Left ventricle myocardium inferior (tissue), 1 donor: ENCODE measurements at regions not wholly inside any gene's neighbourhood (a gene's known extent, or its start where the extent isn't known, plus 50 kb on each side); places are given as distances from the start of the nearest gene placed in this dataset.

Experiments used
- DNase-seq: peaks from one replicate; pipeline ENCODE4 v3.0.0-alpha.2; 2020
- H3K27ac ChIP-seq: fragments of 200-600 bp; replicated peaks from 2 replicates; pipeline ENCODE4 v1.8.0; 2021
- H3K27me3 ChIP-seq: fragments of 200-600 bp; 2 replicates; pipeline ENCODE4 v1.8.0; 2021; ENCODE audit warnings: low read depth
- H3K36me3 ChIP-seq: fragments of 200-600 bp; 2 replicates; pipeline ENCODE4 v1.8.0; 2021
- H3K4me1 ChIP-seq: fragments of 200-600 bp; 2 replicates; pipeline ENCODE4 v1.8.0; 2021
- H3K4me3 ChIP-seq: fragments of 200-600 bp; 2 replicates; pipeline ENCODE4 v1.8.0; 2021; ENCODE audit warnings: mild to moderate bottlenecking, moderate library complexity
- H3K9me3 ChIP-seq: fragments of 200-600 bp; replicated peaks from 2 replicates; pipeline ENCODE4 v1.8.0; 2021
- intact Hi-C: fragments of 100-400 bp; cut with micrococcal nuclease; formaldehyde crosslinking; loops from one replicate; pipeline ENCODE4 v1.11.0; 2022
- TF ChIP-seq, protein P1 (sequence below): fragments of 200-600 bp; IDR thresholded peaks from 2 replicates; pipeline ENCODE4 v1.8.0; 2021; ENCODE audit warnings: antibody characterized with exemption, mild to moderate bottlenecking, borderline replicate concordance
- donor health status: DM: no; HTN: yes; CAD: no; lungs with severe emphysema.

DNA sequence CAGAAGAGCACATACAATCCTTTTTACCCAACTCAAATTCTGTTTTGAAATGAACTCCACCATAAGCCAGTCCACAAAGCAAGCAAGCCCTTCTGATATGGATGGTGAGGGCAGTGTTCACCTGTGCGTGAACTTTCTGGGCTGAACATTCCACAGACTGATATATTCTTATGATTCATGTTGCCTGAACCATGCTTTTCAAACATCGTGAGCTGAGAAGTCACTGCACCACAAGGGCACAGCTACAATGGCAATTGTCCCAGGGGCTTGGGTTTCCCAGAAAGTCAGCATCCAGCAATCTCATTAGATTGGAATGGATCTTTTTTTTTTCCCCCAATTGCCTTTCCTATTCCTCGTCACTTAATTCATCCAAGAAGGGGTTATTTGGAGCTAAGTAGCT, 86.9 kb upstream of the ZNF438 start:
- no peak overlapping the region for H3K4me3 ChIP-seq
- H3K27me3 ChIP-seq: no peaks in the 10 kb centered on the region
- H3K9me3 ChIP-seq: no peaks in the 10 kb centered on the region
- no peak overlapping the region for H3K27ac ChIP-seq
- TF ChIP-seq, protein P1, sequence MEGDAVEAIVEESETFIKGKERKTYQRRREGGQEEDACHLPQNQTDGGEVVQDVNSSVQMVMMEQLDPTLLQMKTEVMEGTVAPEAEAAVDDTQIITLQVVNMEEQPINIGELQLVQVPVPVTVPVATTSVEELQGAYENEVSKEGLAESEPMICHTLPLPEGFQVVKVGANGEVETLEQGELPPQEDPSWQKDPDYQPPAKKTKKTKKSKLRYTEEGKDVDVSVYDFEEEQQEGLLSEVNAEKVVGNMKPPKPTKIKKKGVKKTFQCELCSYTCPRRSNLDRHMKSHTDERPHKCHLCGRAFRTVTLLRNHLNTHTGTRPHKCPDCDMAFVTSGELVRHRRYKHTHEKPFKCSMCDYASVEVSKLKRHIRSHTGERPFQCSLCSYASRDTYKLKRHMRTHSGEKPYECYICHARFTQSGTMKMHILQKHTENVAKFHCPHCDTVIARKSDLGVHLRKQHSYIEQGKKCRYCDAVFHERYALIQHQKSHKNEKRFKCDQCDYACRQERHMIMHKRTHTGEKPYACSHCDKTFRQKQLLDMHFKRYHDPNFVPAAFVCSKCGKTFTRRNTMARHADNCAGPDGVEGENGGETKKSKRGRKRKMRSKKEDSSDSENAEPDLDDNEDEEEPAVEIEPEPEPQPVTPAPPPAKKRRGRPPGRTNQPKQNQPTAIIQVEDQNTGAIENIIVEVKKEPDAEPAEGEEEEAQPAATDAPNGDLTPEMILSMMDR: no peak
- no peaks in the 10 kb centered on the region for H3K36me3 ChIP-seq
- DNase-seq: no peak
- intact Hi-C loops: no loop called here
- peaks cover 11% of the 10 kb centered on the region for H3K4me1 ChIP-seq

DNA sequence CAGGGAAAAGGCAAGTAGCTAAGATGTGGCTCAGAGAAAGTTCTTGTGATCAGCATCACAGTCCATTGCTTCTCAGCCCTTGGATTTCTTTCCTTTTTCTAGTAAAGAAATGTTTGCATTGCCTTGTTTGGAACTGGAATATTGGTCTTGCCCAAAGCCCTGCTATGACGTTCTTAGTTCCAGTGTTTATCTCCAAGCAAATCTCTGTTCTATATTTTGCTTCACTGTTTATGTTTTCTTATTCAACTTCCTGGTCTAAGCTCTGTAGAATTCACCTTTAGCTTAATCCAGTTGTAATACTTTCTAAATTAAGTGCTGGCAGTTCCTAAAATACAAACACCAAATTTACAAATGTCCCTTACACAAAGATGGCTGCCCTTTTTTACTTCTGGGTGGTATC, 88.7 kb upstream of the ZNF438 start:
- DNase-seq: no peak
- H3K27me3 ChIP-seq: no peaks in the 10 kb centered on the region
- TF ChIP-seq, protein P1: no peak
- H3K4me1 ChIP-seq: peaks cover 11% of the 10 kb centered on the region
- H3K4me3 ChIP-seq: no peak overlapping the region
- no peaks in the 10 kb centered on the region for H3K36me3 ChIP-seq
- H3K27ac ChIP-seq: peak overlapping the region; percentile 58
- no peaks in the 10 kb centered on the region for H3K9me3 ChIP-seq
- intact Hi-C loops: no loop called here

DNA sequence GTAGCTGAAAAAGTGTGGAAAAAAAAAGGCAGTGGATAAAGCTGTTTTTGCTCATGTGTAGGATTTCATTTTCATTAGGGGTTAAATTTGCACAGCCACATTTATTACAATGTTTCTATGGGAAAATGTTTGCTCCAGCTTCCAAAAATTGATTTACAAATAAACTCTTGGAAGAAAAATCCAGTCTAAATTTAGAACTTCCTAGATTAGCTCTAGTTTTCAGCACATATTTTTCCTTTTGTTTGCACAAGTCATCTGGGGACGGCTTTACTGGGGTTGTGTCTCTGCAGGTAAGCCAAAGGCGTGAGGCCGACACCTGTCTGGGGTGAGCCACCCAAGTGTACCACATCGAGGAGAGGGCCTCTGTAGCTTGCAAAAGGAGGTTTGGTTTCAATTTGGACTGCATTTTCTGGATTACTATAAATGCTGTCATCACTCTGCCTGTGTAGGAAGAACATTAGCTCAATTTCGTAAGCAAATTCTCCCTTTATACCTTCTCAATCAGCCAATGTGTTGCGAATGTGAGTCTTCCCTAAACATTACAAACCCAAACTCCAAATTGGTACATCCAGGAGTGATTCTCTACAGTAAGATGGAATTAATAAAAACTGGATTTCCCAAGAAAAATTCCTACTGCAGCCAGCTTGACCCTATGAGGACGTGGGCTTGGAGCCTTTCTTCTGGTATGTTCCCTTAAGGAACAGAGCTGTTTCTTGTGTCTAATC, 89.5 kb upstream of the ZNF438 start:
- TF ChIP-seq, protein P1: no peak
- Histone ChIP-seq H3K4me1 (peaks cover 11% of the 10 kb centered on the region), H3K27ac (peak overlapping the region; percentile 58), H3K9me3 (no peaks in the 10 kb centered on the region), H3K36me3 (no peaks in the 10 kb centered on the region), H3K27me3 (no peaks in the 10 kb centered on the region), H3K4me3 (peak overlapping the region; percentile 4)
- no peak for DNase-seq
- intact Hi-C loops: no loop called here

DNA sequence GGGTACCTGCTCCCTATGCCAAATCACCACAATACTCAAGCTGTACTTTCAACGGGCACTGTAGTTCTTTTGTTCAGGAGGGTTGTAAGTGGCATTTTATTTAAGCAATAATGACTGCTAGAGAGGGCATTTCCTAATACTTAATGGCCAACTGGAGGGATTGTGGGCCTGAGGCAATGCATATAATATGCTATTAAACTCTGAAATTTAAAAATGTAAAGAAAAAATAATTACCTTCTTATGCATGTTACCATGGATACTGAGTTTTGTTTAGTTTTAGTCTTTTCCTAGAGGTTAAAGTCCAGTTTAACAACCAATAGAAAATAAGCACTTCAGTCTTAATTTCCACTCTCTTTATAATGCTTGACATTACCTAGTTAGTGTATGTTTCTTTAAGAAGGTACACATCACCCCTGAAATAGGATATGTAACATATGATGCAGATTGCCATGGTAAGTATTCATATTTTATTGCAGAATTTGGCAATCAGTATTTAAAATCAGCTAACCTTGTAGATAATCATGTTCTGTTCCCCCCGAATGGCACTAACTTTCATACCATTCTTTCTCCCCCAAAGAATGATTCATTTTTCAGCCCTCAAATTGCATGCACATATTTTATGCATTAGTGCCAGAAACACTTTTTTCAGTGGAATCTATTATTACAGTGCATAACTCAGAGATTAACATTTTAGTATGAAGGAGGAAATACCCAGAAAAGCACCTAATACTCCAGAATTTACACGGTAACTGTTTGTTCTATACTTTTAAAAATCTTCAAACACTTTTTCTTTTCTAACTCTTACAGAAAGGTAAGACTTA, 90.3 kb upstream of the ZNF438 start:
- peak overlapping the region; percentile 58 for H3K27ac ChIP-seq
- peaks cover 11% of the 10 kb centered on the region for H3K4me1 ChIP-seq
- H3K27me3 ChIP-seq: no peaks in the 10 kb centered on the region
- DNase-seq: no peak
- intact Hi-C loops: no loop called here
- TF ChIP-seq, protein P1: no peak
- no peak overlapping the region for H3K4me3 ChIP-seq
- no peaks in the 10 kb centered on the region for H3K9me3 ChIP-seq
- no peaks in the 10 kb centered on the region for H3K36me3 ChIP-seq

DNA sequence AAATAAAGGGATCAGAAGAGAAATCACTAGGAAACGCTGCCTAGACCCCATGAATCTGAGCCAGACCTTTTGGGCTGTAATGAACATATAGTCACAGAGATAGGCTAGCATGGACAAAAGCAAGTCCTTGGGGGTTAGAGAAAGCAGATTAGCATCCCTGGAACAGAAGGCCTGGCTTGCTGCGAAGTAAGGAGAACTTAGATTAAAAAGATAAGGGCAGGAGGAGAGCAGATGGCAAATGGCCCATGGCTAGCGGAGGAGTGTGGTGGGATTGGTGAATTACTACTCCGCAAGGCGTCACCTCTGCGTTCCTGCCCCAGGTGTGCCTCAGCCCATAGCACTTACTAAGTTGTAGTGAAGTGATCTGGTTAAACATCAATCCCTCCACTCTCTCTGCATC, 92.3 kb upstream of the ZNF438 start:
- intact Hi-C loops: no loop called here
- TF ChIP-seq, protein P1: no peak
- Histone ChIP-seq H3K27me3 (no peaks in the 10 kb centered on the region), H3K9me3 (no peaks in the 10 kb centered on the region), H3K36me3 (no peaks in the 10 kb centered on the region), H3K4me3 (no peak overlapping the region), H3K27ac (no peak overlapping the region), H3K4me1 (peaks cover 13% of the 10 kb centered on the region)
- no peak for DNase-seq
